Keratinocyte (primary cell): ENCODE measurements at regions not wholly inside any gene's neighbourhood (a gene's known extent, or its start where the extent isn't known, plus 50 kb on each side); places are given as distances from the start of the nearest gene placed in this dataset.
"Not testable (repeated sequence)": the region's sequence is repeated elsewhere in the genome, so short reads cannot be mapped to it uniquely, and the experiment has no call there.

Source experiments
- DNase-seq: peaks from one replicate; pipeline ENCODE4 v3.0.0-alpha.2; 2011; ENCODE audit warnings: low read depth, missing footprints, low spot score
- FAIRE-seq: peaks from 2 replicates; lab custom pipeline; 2011; peaks lifted over from hg19 to GRCh38; lab: Jason Lieb, UNC
- H2AFZ ChIP-seq: 2 replicates; pipeline ENCODE4 v1.6.0; 2012; ENCODE audit warnings: low read length, control low read depth, inconsistent platforms; ENCODE audit not compliant: control insufficient read depth
- H3K27ac ChIP-seq: 2 replicates; pipeline ENCODE4 v1.5.1; 2011; ENCODE audit warnings: low read length; ENCODE audit not compliant: control insufficient read depth, insufficient read depth
- H3K27me3 ChIP-seq: 3 replicates; pipeline ENCODE4 v1.6.0; 2011; ENCODE audit warnings: low read length; ENCODE audit not compliant: control insufficient read depth, insufficient read depth; ENCODE audit errors: extremely low read depth
- H3K36me3 ChIP-seq, 2 experiments: 2 replicates in 1 of 2; 3 replicates in 1 of 2; pipeline ENCODE4 v1.5.1; 2011; ENCODE audit warnings: low read length in 2 of 2, mild to moderate bottlenecking in 1 of 2; ENCODE audit not compliant: control insufficient read depth in 2 of 2, insufficient read depth in 2 of 2; ENCODE audit errors: extremely low read depth in 1 of 2
- H3K4me1 ChIP-seq: 3 replicates; pipeline ENCODE4 v1.5.1; 2011; ENCODE audit warnings: low read length; ENCODE audit not compliant: control insufficient read depth, insufficient read depth; ENCODE audit errors: extremely low read depth
- H3K4me2 ChIP-seq: 3 replicates; pipeline ENCODE4 v1.6.0; 2011; ENCODE audit warnings: low read depth, low read length; ENCODE audit not compliant: control insufficient read depth, insufficient read depth; ENCODE audit errors: extremely low read depth
- H3K4me3 ChIP-seq, 3 experiments: fragments of 200-600 bp in 1 of 3; sonication (generic) in 1 of 3; 2 replicates in 2 of 3; 3 replicates in 1 of 3; pipeline ENCODE4 v1.5.1; 2011 to 2016; ENCODE audit warnings: low read length in 3 of 3, mild to moderate bottlenecking in 3 of 3, control low read depth in 2 of 3, inconsistent platforms in 1 of 3, low read depth in 1 of 3, mixed read lengths in 1 of 3, mixed run types in 1 of 3, moderate library complexity in 1 of 3; ENCODE audit not compliant: control insufficient read depth in 2 of 3, insufficient read depth in 2 of 3; ENCODE audit errors: extremely low read depth in 1 of 3
- H3K79me2 ChIP-seq: 2 replicates; pipeline ENCODE4 v1.6.0; 2012; ENCODE audit warnings: low read length; ENCODE audit not compliant: control insufficient read depth, insufficient read depth
- H3K9ac ChIP-seq: 3 replicates; pipeline ENCODE4 v1.6.0; 2011; ENCODE audit warnings: low read length; ENCODE audit not compliant: control insufficient read depth, insufficient read depth; ENCODE audit errors: extremely low read depth
- H3K9me1 ChIP-seq: 3 replicates; pipeline ENCODE4 v1.6.0; 2011; ENCODE audit warnings: low read length; ENCODE audit not compliant: control insufficient read depth, insufficient read depth; ENCODE audit errors: extremely low read depth
- H3K9me3 ChIP-seq: 2 replicates; pipeline ENCODE4 v1.5.1; 2012; ENCODE audit warnings: low read depth, low read length; ENCODE audit not compliant: control insufficient read depth
- H4K20me1 ChIP-seq: 3 replicates; pipeline ENCODE4 v1.6.0; 2011; ENCODE audit warnings: low read length; ENCODE audit not compliant: control insufficient read depth, insufficient read depth; ENCODE audit errors: extremely low read depth
- dilution Hi-C: fragments of 300-500 bp; cut with MboI; formaldehyde crosslinking; loops from one replicate; pipeline ENCODE4 v1.7.0; 2020; ENCODE audit warnings: low sequenced_read_pairs; ENCODE audit not compliant: extremely low pct_ligation_motif_present

DNA sequence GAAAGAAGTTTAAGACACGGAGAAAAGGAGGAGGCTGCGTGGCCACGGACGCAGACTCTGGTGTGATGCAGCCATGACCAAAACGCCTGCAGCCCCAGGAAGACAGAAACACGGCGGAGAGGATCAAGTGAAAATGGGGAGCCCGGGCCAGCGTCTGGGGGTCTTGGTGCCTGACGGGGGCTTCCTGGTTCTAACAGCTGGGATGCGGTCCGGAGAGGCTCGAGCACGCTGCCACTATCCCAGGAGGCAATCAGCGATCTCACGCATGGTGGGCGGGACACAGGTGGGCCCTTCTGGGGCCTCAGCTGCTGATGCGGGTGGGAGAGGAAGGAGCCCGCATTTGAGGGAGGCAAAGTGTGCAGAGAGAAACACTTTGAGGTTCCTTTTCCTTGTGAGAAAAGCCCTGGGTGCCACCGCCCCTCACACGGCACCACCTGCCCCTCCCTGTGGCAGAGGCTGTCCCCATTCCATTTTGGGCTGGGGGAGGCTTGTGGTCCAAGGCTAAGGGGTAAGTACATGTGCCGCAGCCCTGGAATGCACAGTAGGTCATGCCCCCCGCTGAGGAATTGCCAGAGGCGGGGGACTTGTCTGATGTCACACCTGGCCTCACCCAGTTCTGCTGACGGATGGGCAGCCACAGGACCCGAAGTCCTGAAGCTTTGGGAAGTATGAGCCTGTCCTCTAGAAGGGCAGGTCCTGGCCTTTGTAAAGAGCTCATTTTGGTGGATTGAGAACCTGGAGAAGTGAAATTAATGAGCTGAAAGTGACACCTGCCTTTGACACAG is 121.7 kb upstream of the ZNF469 start:
- dilution Hi-C loops, result not testable (repeated sequence)

DNA sequence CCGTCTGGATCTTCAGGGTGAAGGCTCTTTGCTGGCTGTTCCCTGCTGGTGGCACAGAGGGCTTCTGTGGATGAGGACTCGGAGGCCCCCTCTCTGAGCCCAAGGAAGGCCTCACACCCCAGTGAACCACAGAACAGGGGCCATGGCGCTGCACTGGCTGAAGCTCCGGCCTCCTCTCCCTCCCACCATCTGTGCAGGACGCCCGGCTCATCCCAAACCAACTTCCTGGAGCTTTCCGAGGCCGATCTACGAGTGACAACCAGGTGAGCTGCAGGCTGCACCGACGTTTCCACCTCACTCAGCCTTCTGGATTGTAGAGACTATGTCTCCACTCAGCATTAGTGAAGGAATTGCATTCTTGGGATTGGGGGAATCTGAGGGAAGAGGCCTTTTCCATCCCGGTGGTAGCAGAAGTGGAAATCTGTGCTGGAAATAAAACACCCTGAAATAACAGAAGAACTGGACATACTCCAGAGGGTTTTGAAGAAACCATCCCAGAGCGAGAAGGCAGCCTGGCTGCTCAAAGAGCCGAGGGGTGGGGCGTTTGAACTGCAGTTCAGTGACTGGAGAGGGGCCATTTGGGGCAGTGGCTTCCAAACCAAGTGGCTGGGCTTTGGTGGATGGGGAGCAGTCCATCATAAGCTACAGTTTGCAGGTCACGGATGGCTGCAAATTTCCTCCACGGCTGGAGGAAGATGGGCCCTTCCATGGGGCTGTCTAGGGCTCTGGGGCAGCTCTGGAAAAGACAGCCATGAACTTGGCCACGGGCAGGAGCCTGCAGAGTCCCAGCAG is 120.7 kb upstream of the ZNF469 start:
- FAIRE-seq, dilution Hi-C loops, H3K9me1 ChIP-seq, H3K79me2 ChIP-seq, H3K9ac ChIP-seq, H3K27ac ChIP-seq, H4K20me1 ChIP-seq, H3K36me3 ChIP-seq, H2AFZ ChIP-seq, H3K4me3 ChIP-seq, H3K4me2 ChIP-seq, DNase-seq, H3K9me3 ChIP-seq: not testable (repeated sequence)
- peaks cover 27% of the 10 kb centered on the region for H3K27me3 ChIP-seq
- H3K4me1 ChIP-seq, result peaks cover 12% of the 10 kb centered on the region

More for the DNA sequence above, 121.7 kb upstream of the ZNF469 start:
- H3K4me3 ChIP-seq, H3K79me2 ChIP-seq, H3K9me3 ChIP-seq, H3K36me3 ChIP-seq, H3K9ac ChIP-seq, FAIRE-seq, H3K9me1 ChIP-seq, H2AFZ ChIP-seq, H3K4me2 ChIP-seq, DNase-seq, H4K20me1 ChIP-seq, H3K27ac ChIP-seq: not testable (repeated sequence)
- Histone ChIP-seq H3K4me1 (peaks cover 12% of the 10 kb centered on the region), H3K27me3 (peaks cover 18% of the 10 kb centered on the region)

- DNase-seq, H3K79me2 ChIP-seq, H3K4me3 ChIP-seq, FAIRE-seq, H3K27ac ChIP-seq, dilution Hi-C loops, H3K36me3 ChIP-seq, H3K4me2 ChIP-seq, H3K9me1 ChIP-seq, H2AFZ ChIP-seq, H4K20me1 ChIP-seq, H3K9me3 ChIP-seq, H3K9ac ChIP-seq: not testable (repeated sequence)
- Histone ChIP-seq H3K27me3 (peaks cover 31% of the 10 kb centered on the region), H3K4me1 (peaks cover 12% of the 10 kb centered on the region)
Measured at GRCh38 chr16:88262858-88263563, 119.7 kb upstream of the ZNF469 start.

- H3K9ac ChIP-seq, H4K20me1 ChIP-seq, H3K9me3 ChIP-seq, H3K79me2 ChIP-seq, DNase-seq, FAIRE-seq, H3K27ac ChIP-seq, H3K4me2 ChIP-seq, H3K36me3 ChIP-seq, H2AFZ ChIP-seq, H3K4me3 ChIP-seq, H3K9me1 ChIP-seq, dilution Hi-C loops: not testable (repeated sequence)
- peaks cover 12% of the 10 kb centered on the region for H3K4me1 ChIP-seq
- H3K27me3 ChIP-seq, result peaks cover 31% of the 10 kb centered on the region
Measured at GRCh38 chr16:88263681-88264287, 119.0 kb upstream of the ZNF469 start.
